ENCODE measurements at regions not wholly inside any gene's neighbourhood (a gene's known extent, or its start where the extent isn't known, plus 50 kb on each side); places are given as distances from the start of the nearest gene placed in this dataset.

DNA sequence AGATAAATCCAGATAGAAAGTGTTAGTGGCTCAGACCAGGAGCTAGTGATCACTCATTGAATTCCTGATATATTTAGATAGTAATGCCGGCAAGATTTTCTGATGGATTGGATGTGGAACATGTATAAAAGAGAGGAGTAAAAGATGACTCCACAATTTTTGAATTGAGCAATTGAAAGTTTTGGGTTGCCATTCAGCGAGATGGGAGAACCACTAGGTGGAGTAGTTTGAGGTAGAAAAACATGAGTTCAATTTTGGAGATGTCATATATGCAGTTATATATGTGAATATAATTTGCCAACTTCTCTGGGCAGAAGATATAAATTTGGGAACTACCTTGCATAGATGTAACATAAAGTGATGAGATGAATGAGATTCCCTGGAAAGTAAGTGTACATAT, 502.5 kb upstream of the SEMA6A start:
- TF ChIP-seq POLR2AphosphoS5 (IDR thresholded peaks at IDR 0.05; ENCODE audit: low read depth, low read length) (no peak), POLR2A (IDR thresholded peaks at IDR 0.05; ENCODE audit: low read depth, low read length) (no peak), SPI1 (IDR thresholded peaks at IDR 0.05; ENCODE audit: low read depth, low read length) (no peak)
